ENCODE measurements at regions not wholly inside any gene's neighbourhood (a gene's known extent, or its start where the extent isn't known, plus 50 kb on each side); places are given as distances from the start of the nearest gene placed in this dataset.

GRCh38 chr12:58067610-58068387, 126.4 kb downstream of the ATP23 start:
- Histone ChIP-seq H3K9me3 (ENCODE audit: control extremely low read depth in 1 of 3, control insufficient read depth in 2 of 3, insufficient read depth in 1 of 3, low read length in 2 of 3) (no peaks in the 10 kb centered on the region), H3K4me1 (ENCODE audit: control insufficient read depth in 2 of 2, insufficient read depth in 2 of 2, low read length in 2 of 2) (no peaks in the 10 kb centered on the region), H3K36me3 (replicated peaks in 1 of 2; ENCODE audit: control extremely low read depth in 1 of 2, control insufficient read depth in 1 of 2, extremely low read depth in 1 of 2, insufficient read depth in 2 of 2, low read length in 1 of 2) (no peaks in the 10 kb centered on the region), H3K27me3 (replicated peaks in 1 of 4; ENCODE audit: control extremely low read depth in 1 of 4, control insufficient read depth in 3 of 4, insufficient read depth in 4 of 4, low read length in 3 of 4) (no peaks in the 10 kb centered on the region), H3K4me2 (replicated peaks; ENCODE audit: low read depth, low read length, poor library complexity, severe bottlenecking) (no peak overlapping the region), H3K9ac (ENCODE audit: low read length) (no peak overlapping the region), H3K4me3 (ENCODE audit: control extremely low read depth in 1 of 5, extremely low read depth in 1 of 5, insufficient read depth in 1 of 5, low read depth in 2 of 5, low read length in 4 of 5) (no peak overlapping the region), H3K27ac (ENCODE audit: low read length in 2 of 2) (no peak overlapping the region), H3K79me2 (ENCODE audit: control insufficient read depth, insufficient read depth, low read length) (no peaks in the 10 kb centered on the region), H2AFZ (ENCODE audit: insufficient read depth, low read depth, low read length, poor library complexity, severe bottlenecking) (no peak overlapping the region), H4K20me1 (ENCODE audit: control insufficient read depth, insufficient read depth, low read length, poor library complexity, severe bottlenecking) (no peaks in the 10 kb centered on the region)
- no peak overlapping the region for H3K27ac Mint-ChIP-seq
- ChIA-PET POLR2A (no interaction called here), CTCF (no interaction called here)
- no peak for DNase-seq
- peaks cover 3% of the 10 kb centered on the region for H3K27me3 Mint-ChIP-seq
- H3K4me3 Mint-ChIP-seq = no peak overlapping the region
- intact Hi-C loops (cut with micrococcal nuclease) = no loop called here
- H3K4me1 Mint-ChIP-seq = no peaks in the 10 kb centered on the region
- no CpG with 5 or more reads among the region's 1 CpG for WGBS (ENCODE audit: insufficient coverage)
- no peak for TF ChIP-seq EZH2 (IDR thresholded peaks at IDR 0.05; ENCODE audit: borderline replicate concordance, insufficient read depth, low read depth, low read length, poor library complexity, severe bottlenecking)
- no peak for TF ChIP-seq CTCF (IDR thresholded peaks at IDR 0.05)
- H3K9me3 Mint-ChIP-seq (ENCODE audit: insufficient read depth) = no peaks in the 10 kb centered on the region
- no peak for ATAC-seq (ENCODE audit: low read depth)

- H3K27me3 Mint-ChIP-seq = peaks cover 3% of the 10 kb centered on the region
- H3K4me2 ChIP-seq (replicated peaks; ENCODE audit: low read depth, low read length, poor library complexity, severe bottlenecking) = no peak overlapping the region
- H3K79me2 ChIP-seq (ENCODE audit: control insufficient read depth, insufficient read depth, low read length) = no peaks in the 10 kb centered on the region
- no peaks in the 10 kb centered on the region for H4K20me1 ChIP-seq (ENCODE audit: control insufficient read depth, insufficient read depth, low read length, poor library complexity, severe bottlenecking)
- no peak overlapping the region for H3K4me3 ChIP-seq (ENCODE audit: control extremely low read depth in 1 of 5, extremely low read depth in 1 of 5, insufficient read depth in 1 of 5, low read depth in 2 of 5, low read length in 4 of 5)
- ATAC-seq (ENCODE audit: low read depth) (no peak), DNase-seq (no peak)
- H3K4me1 ChIP-seq (ENCODE audit: control insufficient read depth in 2 of 2, insufficient read depth in 2 of 2, low read length in 2 of 2) = no peaks in the 10 kb centered on the region
- POLR2A ChIA-PET = no interaction called here
- H3K4me1 Mint-ChIP-seq = no peaks in the 10 kb centered on the region
- TF ChIP-seq EZH2 (IDR thresholded peaks at IDR 0.05; ENCODE audit: borderline replicate concordance, insufficient read depth, low read depth, low read length, poor library complexity, severe bottlenecking) (no peak), CTCF (IDR thresholded peaks at IDR 0.05) (no peak)
- H3K9me3 Mint-ChIP-seq (ENCODE audit: insufficient read depth) = peaks cover 2% of the 10 kb centered on the region
- intact Hi-C loops (cut with micrococcal nuclease) = no loop called here
- H3K27me3 ChIP-seq (replicated peaks in 1 of 4; ENCODE audit: control extremely low read depth in 1 of 4, control insufficient read depth in 3 of 4, insufficient read depth in 4 of 4, low read length in 3 of 4) = no peaks in the 10 kb centered on the region
- H3K27ac ChIP-seq (ENCODE audit: low read length in 2 of 2) = no peak overlapping the region
- no peak overlapping the region for H3K27ac Mint-ChIP-seq
- H3K4me3 Mint-ChIP-seq = no peak overlapping the region
- H3K9ac ChIP-seq (ENCODE audit: low read length) = no peak overlapping the region
- H3K9me3 ChIP-seq (ENCODE audit: control extremely low read depth in 1 of 3, control insufficient read depth in 2 of 3, insufficient read depth in 1 of 3, low read length in 2 of 3) = no peaks in the 10 kb centered on the region
- CTCF ChIA-PET = no interaction called here
- no peak overlapping the region for H2AFZ ChIP-seq (ENCODE audit: insufficient read depth, low read depth, low read length, poor library complexity, severe bottlenecking)
- H3K36me3 ChIP-seq (replicated peaks in 1 of 2; ENCODE audit: control extremely low read depth in 1 of 2, control insufficient read depth in 1 of 2, extremely low read depth in 1 of 2, insufficient read depth in 2 of 2, low read length in 1 of 2) = no peaks in the 10 kb centered on the region
These were observed 127.3 kb downstream of the ATP23 start for GRCh38 chr12:58068706-58069105.

All from B cell (primary cell).